Liver (tissue), 3 donors: ENCODE measurements at regions not wholly inside any gene's neighbourhood (a gene's known extent, or its start where the extent isn't known, plus 50 kb on each side); places are given as distances from the start of the nearest gene placed in this dataset.

Experiments used
- EGR1 ChIP-seq, 2 donors: IDR thresholded peaks; 2 replicates each; pipeline ENCODE4 v1.6.1; 2016 to 2018; ENCODE audit warnings: antibody characterized with exemption in 2 of 2, low read depth in 2 of 2
- FOXA1 ChIP-seq: IDR thresholded peaks from 2 replicates; pipeline ENCODE4 v1.6.1; 2016; ENCODE audit warnings: antibody characterized with exemption
- GABPA ChIP-seq, 2 donors: IDR thresholded peaks in 1 of 2; conservative IDR thresholded peaks in 1 of 2; 2 replicates each; pipeline ENCODE4 v1.6.1; 2016; ENCODE audit warnings: antibody characterized with exemption in 2 of 2, mild to moderate bottlenecking in 1 of 2, moderate library complexity in 1 of 2
- JUND ChIP-seq, 2 donors: IDR thresholded peaks; 2 replicates each; pipeline ENCODE4 v1.6.1; 2016; ENCODE audit warnings: antibody characterized with exemption in 2 of 2
- RAD21 ChIP-seq, 2 donors: IDR thresholded peaks; 2 replicates each; pipeline ENCODE4 v1.6.1; 2016; ENCODE audit warnings: antibody characterized with exemption in 2 of 2, mild to moderate bottlenecking in 2 of 2
- RXRA ChIP-seq, 2 donors: IDR thresholded peaks; 2 replicates each; pipeline ENCODE4 v1.6.1; 2017 to 2018; ENCODE audit warnings: antibody characterized with exemption in 2 of 2, mild to moderate bottlenecking in 1 of 2
- SP1 ChIP-seq: IDR thresholded peaks from 2 replicates; pipeline ENCODE4 v1.6.1; 2018; ENCODE audit warnings: antibody characterized with exemption, mild to moderate bottlenecking
- TAF1 ChIP-seq: conservative IDR thresholded peaks from 2 replicates; pipeline ENCODE4 v1.6.1; 2016; ENCODE audit warnings: antibody characterized with exemption, mild to moderate bottlenecking
- YY1 ChIP-seq: IDR thresholded peaks from 2 replicates; pipeline ENCODE4 v1.6.1; 2016; ENCODE audit warnings: antibody characterized with exemption, mild to moderate bottlenecking
- TF ChIP-seq, protein P1 (sequence below): IDR thresholded peaks from 2 replicates; pipeline ENCODE4 v1.6.1; 2016; ENCODE audit warnings: antibody characterized with exemption, mild to moderate bottlenecking
- TF ChIP-seq, protein P2 (sequence below): fragments of 150-350 bp; IDR thresholded peaks from 2 replicates; pipeline ENCODE4 v1.5.1; 2017; ENCODE audit warnings: improper control_type of control experiment, low read depth, low read length; ENCODE audit not compliant: missing input control
- TF ChIP-seq, protein P3 (sequence below): IDR thresholded peaks from 2 replicates; pipeline ENCODE4 v1.6.1; 2016; ENCODE audit warnings: antibody characterized with exemption
- TF ChIP-seq, protein P4 (sequence below): IDR thresholded peaks from 2 replicates; pipeline ENCODE4 v1.6.1; 2016; ENCODE audit warnings: antibody characterized with exemption
- TF ChIP-seq, protein P5 (sequence below): IDR thresholded peaks from 2 replicates; pipeline ENCODE4 v1.6.1; 2016; ENCODE audit warnings: antibody characterized with exemption
- donor health status: healthy.
- donor health status: healthy.

DNA sequence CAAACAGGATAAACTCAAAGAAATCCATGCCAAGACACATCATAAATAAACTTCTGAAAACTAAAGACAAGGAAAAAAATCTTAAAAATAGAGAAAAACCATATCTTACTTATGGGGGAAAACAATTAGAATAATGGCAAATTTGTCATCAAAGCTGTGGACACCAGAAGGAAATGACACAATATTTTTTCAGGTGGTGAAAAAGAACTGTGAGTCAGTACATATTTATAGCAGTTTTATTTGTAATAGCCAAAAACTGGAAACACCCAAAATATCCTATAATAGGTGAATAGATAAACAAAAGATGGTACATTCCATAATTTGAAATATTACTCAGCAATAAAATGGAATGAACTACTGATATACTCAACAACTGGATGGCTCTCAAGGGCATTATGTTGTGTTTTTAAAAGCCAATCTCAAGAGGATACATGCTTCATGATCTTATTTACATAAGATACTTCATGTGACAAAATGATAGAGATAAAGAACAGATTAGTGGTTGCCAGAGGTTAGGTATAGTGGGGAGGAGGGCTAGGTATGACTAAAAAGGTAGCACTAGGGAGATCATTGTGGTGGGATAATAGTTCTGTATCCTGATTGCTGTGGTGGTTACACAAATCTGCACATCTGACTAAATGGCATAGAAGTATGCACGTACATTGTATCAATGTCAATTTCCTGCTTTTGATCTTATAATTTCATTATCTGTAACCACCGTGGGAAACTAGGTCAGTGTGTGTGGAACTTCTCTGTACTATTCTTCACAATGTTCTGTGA, 191.9 kb downstream of the PPP1R2C start:
- TF ChIP-seq, protein P1, sequence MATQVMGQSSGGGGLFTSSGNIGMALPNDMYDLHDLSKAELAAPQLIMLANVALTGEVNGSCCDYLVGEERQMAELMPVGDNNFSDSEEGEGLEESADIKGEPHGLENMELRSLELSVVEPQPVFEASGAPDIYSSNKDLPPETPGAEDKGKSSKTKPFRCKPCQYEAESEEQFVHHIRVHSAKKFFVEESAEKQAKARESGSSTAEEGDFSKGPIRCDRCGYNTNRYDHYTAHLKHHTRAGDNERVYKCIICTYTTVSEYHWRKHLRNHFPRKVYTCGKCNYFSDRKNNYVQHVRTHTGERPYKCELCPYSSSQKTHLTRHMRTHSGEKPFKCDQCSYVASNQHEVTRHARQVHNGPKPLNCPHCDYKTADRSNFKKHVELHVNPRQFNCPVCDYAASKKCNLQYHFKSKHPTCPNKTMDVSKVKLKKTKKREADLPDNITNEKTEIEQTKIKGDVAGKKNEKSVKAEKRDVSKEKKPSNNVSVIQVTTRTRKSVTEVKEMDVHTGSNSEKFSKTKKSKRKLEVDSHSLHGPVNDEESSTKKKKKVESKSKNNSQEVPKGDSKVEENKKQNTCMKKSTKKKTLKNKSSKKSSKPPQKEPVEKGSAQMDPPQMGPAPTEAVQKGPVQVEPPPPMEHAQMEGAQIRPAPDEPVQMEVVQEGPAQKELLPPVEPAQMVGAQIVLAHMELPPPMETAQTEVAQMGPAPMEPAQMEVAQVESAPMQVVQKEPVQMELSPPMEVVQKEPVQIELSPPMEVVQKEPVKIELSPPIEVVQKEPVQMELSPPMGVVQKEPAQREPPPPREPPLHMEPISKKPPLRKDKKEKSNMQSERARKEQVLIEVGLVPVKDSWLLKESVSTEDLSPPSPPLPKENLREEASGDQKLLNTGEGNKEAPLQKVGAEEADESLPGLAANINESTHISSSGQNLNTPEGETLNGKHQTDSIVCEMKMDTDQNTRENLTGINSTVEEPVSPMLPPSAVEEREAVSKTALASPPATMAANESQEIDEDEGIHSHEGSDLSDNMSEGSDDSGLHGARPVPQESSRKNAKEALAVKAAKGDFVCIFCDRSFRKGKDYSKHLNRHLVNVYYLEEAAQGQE: no peak
- no peak for TF ChIP-seq EGR1 (IDR thresholded peaks at IDR 0.05; ENCODE audit: low read depth in 2 of 2)
- TF ChIP-seq, protein P2, sequence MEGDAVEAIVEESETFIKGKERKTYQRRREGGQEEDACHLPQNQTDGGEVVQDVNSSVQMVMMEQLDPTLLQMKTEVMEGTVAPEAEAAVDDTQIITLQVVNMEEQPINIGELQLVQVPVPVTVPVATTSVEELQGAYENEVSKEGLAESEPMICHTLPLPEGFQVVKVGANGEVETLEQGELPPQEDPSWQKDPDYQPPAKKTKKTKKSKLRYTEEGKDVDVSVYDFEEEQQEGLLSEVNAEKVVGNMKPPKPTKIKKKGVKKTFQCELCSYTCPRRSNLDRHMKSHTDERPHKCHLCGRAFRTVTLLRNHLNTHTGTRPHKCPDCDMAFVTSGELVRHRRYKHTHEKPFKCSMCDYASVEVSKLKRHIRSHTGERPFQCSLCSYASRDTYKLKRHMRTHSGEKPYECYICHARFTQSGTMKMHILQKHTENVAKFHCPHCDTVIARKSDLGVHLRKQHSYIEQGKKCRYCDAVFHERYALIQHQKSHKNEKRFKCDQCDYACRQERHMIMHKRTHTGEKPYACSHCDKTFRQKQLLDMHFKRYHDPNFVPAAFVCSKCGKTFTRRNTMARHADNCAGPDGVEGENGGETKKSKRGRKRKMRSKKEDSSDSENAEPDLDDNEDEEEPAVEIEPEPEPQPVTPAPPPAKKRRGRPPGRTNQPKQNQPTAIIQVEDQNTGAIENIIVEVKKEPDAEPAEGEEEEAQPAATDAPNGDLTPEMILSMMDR: no peak
- TF ChIP-seq JUND (IDR thresholded peaks at IDR 0.05): no peak
- no peak for TF ChIP-seq RAD21 (IDR thresholded peaks at IDR 0.05)
- TF ChIP-seq YY1: no peak
- TF ChIP-seq, protein P3, sequence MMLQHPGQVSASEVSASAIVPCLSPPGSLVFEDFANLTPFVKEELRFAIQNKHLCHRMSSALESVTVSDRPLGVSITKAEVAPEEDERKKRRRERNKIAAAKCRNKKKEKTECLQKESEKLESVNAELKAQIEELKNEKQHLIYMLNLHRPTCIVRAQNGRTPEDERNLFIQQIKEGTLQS: no peak
- TF ChIP-seq RXRA (IDR thresholded peaks at IDR 0.05): no peak
- no peak for TF ChIP-seq GABPA (IDR thresholded peaks at IDR 0.05 in 1 of 2, conservative IDR thresholded peaks at IDR 0.05 in 1 of 2)
- TF ChIP-seq FOXA1: no peak
- TF ChIP-seq, protein P4, sequence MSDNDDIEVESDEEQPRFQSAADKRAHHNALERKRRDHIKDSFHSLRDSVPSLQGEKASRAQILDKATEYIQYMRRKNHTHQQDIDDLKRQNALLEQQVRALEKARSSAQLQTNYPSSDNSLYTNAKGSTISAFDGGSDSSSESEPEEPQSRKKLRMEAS: no peak
- TF ChIP-seq, protein P5, sequence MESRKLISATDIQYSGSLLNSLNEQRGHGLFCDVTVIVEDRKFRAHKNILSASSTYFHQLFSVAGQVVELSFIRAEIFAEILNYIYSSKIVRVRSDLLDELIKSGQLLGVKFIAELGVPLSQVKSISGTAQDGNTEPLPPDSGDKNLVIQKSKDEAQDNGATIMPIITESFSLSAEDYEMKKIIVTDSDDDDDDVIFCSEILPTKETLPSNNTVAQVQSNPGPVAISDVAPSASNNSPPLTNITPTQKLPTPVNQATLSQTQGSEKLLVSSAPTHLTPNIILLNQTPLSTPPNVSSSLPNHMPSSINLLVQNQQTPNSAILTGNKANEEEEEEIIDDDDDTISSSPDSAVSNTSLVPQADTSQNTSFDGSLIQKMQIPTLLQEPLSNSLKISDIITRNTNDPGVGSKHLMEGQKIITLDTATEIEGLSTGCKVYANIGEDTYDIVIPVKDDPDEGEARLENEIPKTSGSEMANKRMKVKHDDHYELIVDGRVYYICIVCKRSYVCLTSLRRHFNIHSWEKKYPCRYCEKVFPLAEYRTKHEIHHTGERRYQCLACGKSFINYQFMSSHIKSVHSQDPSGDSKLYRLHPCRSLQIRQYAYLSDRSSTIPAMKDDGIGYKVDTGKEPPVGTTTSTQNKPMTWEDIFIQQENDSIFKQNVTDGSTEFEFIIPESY: no peak
- TF ChIP-seq SP1: no peak
- TF ChIP-seq TAF1: no peak
